Stomach (tissue), 8 donors: ENCODE measurements at regions not wholly inside any gene's neighbourhood (a gene's known extent, or its start where the extent isn't known, plus 50 kb on each side); places are given as distances from the start of the nearest gene placed in this dataset.

Experiments used
- DNase-seq, 2 donors: peaks; one replicate each; pipeline versions ENCODE4 v3.0.0 to v3.0.0-alpha.2; 2013 to 2019
- H3K27ac ChIP-seq, 5 donors: fragments of 200-600 bp in 4 of 5; sonication (generic) in 4 of 5; one replicate each; pipeline ENCODE4 v1.5.1; 2013 to 2019; ENCODE audit warnings: mild to moderate bottlenecking in 1 of 5, moderate library complexity in 1 of 5
- H3K27me3 ChIP-seq, 3 donors: fragments of 200-600 bp; sonication (generic); one replicate each; pipeline ENCODE4 v1.5.1; 2017 to 2019; ENCODE audit warnings: mixed run types in 1 of 3
- H3K36me3 ChIP-seq, 4 donors: fragments of 200-600 bp; sonication (generic); 1 replicate in 3 of 4; 2 replicates in 1 of 4; pipeline ENCODE4 v1.5.1; 2016 to 2019
- H3K4me1 ChIP-seq, 4 donors: fragments of 200-600 bp; sonication (generic); one replicate each; pipeline ENCODE4 v1.5.1; 2016 to 2019
- H3K4me3 ChIP-seq, 4 donors: fragments of 200-600 bp; sonication (generic) in 3 of 4; one replicate each; pipeline ENCODE4 v1.5.1; 2016 to 2019; ENCODE audit warnings: mild to moderate bottlenecking in 1 of 4
- H3K9me3 ChIP-seq, 4 donors: fragments of 200-600 bp; sonication (generic); one replicate each; pipeline ENCODE4 v1.5.1; 2016 to 2019
- CTCF ChIP-seq, 7 experiments: fragments of 450-650 bp in 4 of 7; fragments of 200-600 bp in 3 of 7; sonication (generic) in 3 of 7; IDR thresholded peaks; one replicate each; pipeline ENCODE4 v1.5.1; 2016 to 2019; ENCODE audit warnings: antibody characterized with exemption in 7 of 7, control low read depth in 2 of 7, mild to moderate bottlenecking in 1 of 7
- EP300 ChIP-seq: sonication (generic); formaldehyde crosslinking; IDR thresholded peaks from one replicate; pipeline ENCODE4 v1.6.1; 2017; ENCODE audit warnings: antibody characterized with exemption
- POLR2A ChIP-seq, 4 donors: fragments of 450-650 bp; IDR thresholded peaks; one replicate each; pipeline ENCODE4 v1.6.1; 2016; ENCODE audit warnings: antibody characterized with exemption in 4 of 4, control low read depth in 2 of 4, mild to moderate bottlenecking in 1 of 4, moderate library complexity in 1 of 4
- POLR2AphosphoS5 ChIP-seq, 3 donors: sonication (generic); formaldehyde crosslinking; IDR thresholded peaks; one replicate each; pipeline ENCODE4 v1.6.1; 2016; ENCODE audit warnings: antibody characterized with exemption in 3 of 3
- WGBS, 5 donors: extraction: QIAGEN DNeasy Blood & Tissue Kit in 3 of 5; methylation state at CpG; one replicate each; pipeline versions ENCODE4 v1.1.5 to v1.1.7; 2013 to 2018; 5-methylcytosine and 5-hydroxymethylcytosine counted together
- intact Hi-C: fragments of 100-400 bp; cut with DNase I; formaldehyde crosslinking; loops from one replicate; pipeline ENCODE4 v1.15.1; 2023; ENCODE audit warnings: low total_unique reads
- small RNA-seq, 4 donors: library from RNA; depleted of rRNA; stranded (forward); fragments of <200 nt; gene quantifications; one replicate each; pipeline ENCODE3, GENCODE V24; 2016
- donor health status: healthy with polysubstance abuse.
- donor health status: Bipolar disorder and iron deficiency.
- donor health status: healthy.

- H3K36me3 ChIP-seq = no peaks in the 10 kb centered on the region
- DNase-seq = no peak
- no peak overlapping the region for H3K4me3 ChIP-seq
- peak overlapping the region in 1 of 5 donors; percentile 48 for H3K27ac ChIP-seq
- intact Hi-C loops = no loop called here
- 86 to 95% (median 91%) methylated on average over 5 of the region's 5 CpGs for WGBS, 5 donors
- TF ChIP-seq CTCF (IDR thresholded peaks at IDR 0.05) = no peak
- TF ChIP-seq EP300 = no peak
- TF ChIP-seq POLR2A (IDR thresholded peaks at IDR 0.05) = no peak
- no peak for TF ChIP-seq POLR2AphosphoS5 (IDR thresholded peaks at IDR 0.05)
- peaks cover 0 to 16% (median 0%) of the 10 kb centered on the region in 4 donors for H3K4me1 ChIP-seq
- no peaks in the 10 kb centered on the region for H3K9me3 ChIP-seq
- no peaks in the 10 kb centered on the region for H3K27me3 ChIP-seq
Observed at GRCh38 chr12:74985986-74986319, 223.7 kb downstream of the KCNC2 start.

GRCh38 chr12:74988156-74988555, 221.5 kb downstream of the KCNC2 start:
- H3K27ac ChIP-seq = no peak overlapping the region
- H3K9me3 ChIP-seq = no peaks in the 10 kb centered on the region
- no peak for TF ChIP-seq CTCF (IDR thresholded peaks at IDR 0.05)
- TF ChIP-seq POLR2AphosphoS5 (IDR thresholded peaks at IDR 0.05) = no peak
- TF ChIP-seq EP300 = no peak
- TF ChIP-seq POLR2A (IDR thresholded peaks at IDR 0.05) = no peak
- H3K27me3 ChIP-seq = no peaks in the 10 kb centered on the region
- intact Hi-C loops = no loop called here
- H3K36me3 ChIP-seq = no peaks in the 10 kb centered on the region
- peaks cover 0 to 16% (median 0%) of the 10 kb centered on the region in 4 donors for H3K4me1 ChIP-seq
- H3K4me3 ChIP-seq = no peak overlapping the region
- no peak for DNase-seq

Small RNA genes in the stretch of these regions (small RNA-seq; reads per million reads assigned to genes)
- 0 reads per million in 4 donors for gene AC123904.2
